ENCODE measurements at regions not wholly inside any gene's neighbourhood (a gene's known extent, or its start where the extent isn't known, plus 50 kb on each side); places are given as distances from the start of the nearest gene placed in this dataset.

GRCh38 chr10:10500937-10501336 lies 516.7 kb upstream of the CELF2 start:
- Histone ChIP-seq H3K9me3 (no peaks in the 10 kb centered on the region), H3K4me1 (ENCODE audit: low read depth) (no peaks in the 10 kb centered on the region), H3K36me3 (ENCODE audit: low read depth) (no peaks in the 10 kb centered on the region), H3K4me3 (no peak overlapping the region)
- no peak for DNase-seq
- intact Hi-C loops (cut with DNase I, micrococcal nuclease) = no loop called here
- no peak for TF ChIP-seq CTCF (IDR thresholded peaks at IDR 0.05)
- no peak for ATAC-seq

GRCh38 chr10:10503772-10504171 lies 513.9 kb upstream of the CELF2 start:
- intact Hi-C loops (cut with DNase I, micrococcal nuclease) = no loop called here
- no peak for DNase-seq
- ATAC-seq = no peak
- H3K36me3 ChIP-seq (ENCODE audit: low read depth) = no peaks in the 10 kb centered on the region
- H3K4me1 ChIP-seq (ENCODE audit: low read depth) = no peaks in the 10 kb centered on the region
- no peaks in the 10 kb centered on the region for H3K9me3 ChIP-seq
- no peak overlapping the region for H3K4me3 ChIP-seq
- no peak for TF ChIP-seq CTCF (IDR thresholded peaks at IDR 0.05)

- intact Hi-C loops (cut with DNase I, micrococcal nuclease) = no loop called here
These were observed 509.5 kb upstream of the CELF2 start for GRCh38 chr10:10508211-10508610.

GRCh38 chr10:10510179-10510578 lies 507.5 kb upstream of the CELF2 start:
- intact Hi-C loops (cut with DNase I, micrococcal nuclease) = no loop called here
- H3K4me3 ChIP-seq = no peak overlapping the region
- no peak for ATAC-seq
- no peaks in the 10 kb centered on the region for H3K4me1 ChIP-seq (ENCODE audit: low read depth)
- H3K9me3 ChIP-seq = no peaks in the 10 kb centered on the region
- H3K36me3 ChIP-seq (ENCODE audit: low read depth) = no peaks in the 10 kb centered on the region
- TF ChIP-seq CTCF (IDR thresholded peaks at IDR 0.05) = no peak
- no peak for DNase-seq

More at GRCh38 chr10:10508211-10508610, 509.5 kb upstream of the CELF2 start:
- DNase-seq = no peak
- Histone ChIP-seq H3K36me3 (ENCODE audit: low read depth) (no peaks in the 10 kb centered on the region), H3K9me3 (no peaks in the 10 kb centered on the region), H3K4me3 (no peak overlapping the region), H3K4me1 (ENCODE audit: low read depth) (no peaks in the 10 kb centered on the region)
- no peak for ATAC-seq
- TF ChIP-seq CTCF (IDR thresholded peaks at IDR 0.05) = no peak

GRCh38 chr10:10513067-10513466 lies 504.6 kb upstream of the CELF2 start:
- Histone ChIP-seq H3K4me3 (no peak overlapping the region), H3K4me1 (ENCODE audit: low read depth) (no peaks in the 10 kb centered on the region), H3K36me3 (ENCODE audit: low read depth) (no peaks in the 10 kb centered on the region), H3K9me3 (no peaks in the 10 kb centered on the region)
- DNase-seq (no peak), ATAC-seq (no peak)
- no peak for TF ChIP-seq CTCF (IDR thresholded peaks at IDR 0.05)
- intact Hi-C loops (cut with DNase I, micrococcal nuclease) = no loop called here

GRCh38 chr10:10513898-10514297 lies 503.8 kb upstream of the CELF2 start:
- intact Hi-C loops (cut with DNase I, micrococcal nuclease) = no loop called here
- Histone ChIP-seq H3K36me3 (ENCODE audit: low read depth) (no peaks in the 10 kb centered on the region), H3K4me3 (no peak overlapping the region), H3K9me3 (no peaks in the 10 kb centered on the region), H3K4me1 (ENCODE audit: low read depth) (no peaks in the 10 kb centered on the region)
- TF ChIP-seq CTCF (IDR thresholded peaks at IDR 0.05) = no peak
- DNase-seq = no peak
- ATAC-seq = no peak

All from mucosa of descending colon (tissue), 3 donors.